Chondrocyte (in vitro differentiated cells): ENCODE measurements at regions not wholly inside any gene's neighbourhood (a gene's known extent, or its start where the extent isn't known, plus 50 kb on each side); places are given as distances from the start of the nearest gene placed in this dataset.
A peak's percentile ranks its signal among the peaks of the same experiment; 100 is the strongest.

Source experiments
- DNase-seq: peaks from one replicate; pipeline ENCODE4 v3.0.0; 2021; ENCODE audit warnings: mixed read lengths, low spot score
- H3K27ac Mint-ChIP-seq: one replicate; pipeline ENCODE4 v1.8.0; 2021; ENCODE audit warnings: mild to moderate bottlenecking, moderate library complexity, mixed read lengths; ENCODE audit not compliant: unreplicated experiment
- H3K27me3 Mint-ChIP-seq: 2 replicates; pipeline ENCODE4 v1.8.0; 2021; ENCODE audit warnings: low read depth, mixed read lengths
- H3K36me3 Mint-ChIP-seq: 2 replicates; pipeline ENCODE4 v1.8.0; 2021; ENCODE audit warnings: low read depth, mixed read lengths
- H3K4me1 Mint-ChIP-seq: 2 replicates; pipeline ENCODE4 v1.8.0; 2021; ENCODE audit warnings: low read depth, mild to moderate bottlenecking, mixed read lengths
- H3K4me3 Mint-ChIP-seq: one replicate; pipeline ENCODE4 v1.8.0; 2021; ENCODE audit warnings: mild to moderate bottlenecking, moderate library complexity, mixed read lengths; ENCODE audit not compliant: unreplicated experiment
- H3K9me3 Mint-ChIP-seq: 2 replicates; pipeline ENCODE4 v1.8.0; 2021; ENCODE audit warnings: low read depth, mixed read lengths
- TF ChIP-seq, protein P1 (sequence below): fragments of 200-600 bp; sonication (generic); IDR thresholded peaks from 2 replicates; pipeline ENCODE4 v1.5.0; 2021; ENCODE audit warnings: antibody characterized with exemption, mild to moderate bottlenecking, moderate library complexity

- Mint-ChIP-seq H3K4me1 (no peaks in the 10 kb centered on the region), H3K27ac (no peak overlapping the region), H3K36me3 (no peaks in the 10 kb centered on the region), H3K27me3 (peaks cover 1% of the 10 kb centered on the region), H3K4me3 (no peak overlapping the region), H3K9me3 (no peaks in the 10 kb centered on the region)
- DNase-seq = no peak
- TF ChIP-seq, protein P1, sequence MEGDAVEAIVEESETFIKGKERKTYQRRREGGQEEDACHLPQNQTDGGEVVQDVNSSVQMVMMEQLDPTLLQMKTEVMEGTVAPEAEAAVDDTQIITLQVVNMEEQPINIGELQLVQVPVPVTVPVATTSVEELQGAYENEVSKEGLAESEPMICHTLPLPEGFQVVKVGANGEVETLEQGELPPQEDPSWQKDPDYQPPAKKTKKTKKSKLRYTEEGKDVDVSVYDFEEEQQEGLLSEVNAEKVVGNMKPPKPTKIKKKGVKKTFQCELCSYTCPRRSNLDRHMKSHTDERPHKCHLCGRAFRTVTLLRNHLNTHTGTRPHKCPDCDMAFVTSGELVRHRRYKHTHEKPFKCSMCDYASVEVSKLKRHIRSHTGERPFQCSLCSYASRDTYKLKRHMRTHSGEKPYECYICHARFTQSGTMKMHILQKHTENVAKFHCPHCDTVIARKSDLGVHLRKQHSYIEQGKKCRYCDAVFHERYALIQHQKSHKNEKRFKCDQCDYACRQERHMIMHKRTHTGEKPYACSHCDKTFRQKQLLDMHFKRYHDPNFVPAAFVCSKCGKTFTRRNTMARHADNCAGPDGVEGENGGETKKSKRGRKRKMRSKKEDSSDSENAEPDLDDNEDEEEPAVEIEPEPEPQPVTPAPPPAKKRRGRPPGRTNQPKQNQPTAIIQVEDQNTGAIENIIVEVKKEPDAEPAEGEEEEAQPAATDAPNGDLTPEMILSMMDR = no peak
These were observed 1068.8 kb downstream of the ARAP2 start for GRCh38 chr4:35175487-35175886.

GRCh38 chr4:35175894-35176293 lies 1068.4 kb downstream of the ARAP2 start:
- no peak overlapping the region for H3K27ac Mint-ChIP-seq
- no peak for DNase-seq

GRCh38 chr4:35182451-35182850 lies 1061.9 kb downstream of the ARAP2 start:
- peak; percentile 53 for DNase-seq
- H3K36me3 Mint-ChIP-seq = no peaks in the 10 kb centered on the region
- TF ChIP-seq, protein P1 = no peak
- H3K4me3 Mint-ChIP-seq = no peak overlapping the region
- peaks cover 11% of the 10 kb centered on the region for H3K9me3 Mint-ChIP-seq
- no peaks in the 10 kb centered on the region for H3K27me3 Mint-ChIP-seq
- H3K4me1 Mint-ChIP-seq = no peaks in the 10 kb centered on the region
- no peak overlapping the region for H3K27ac Mint-ChIP-seq

More at GRCh38 chr4:35175894-35176293, 1068.4 kb downstream of the ARAP2 start:
- Mint-ChIP-seq H3K4me3 (no peak overlapping the region), H3K36me3 (no peaks in the 10 kb centered on the region), H3K4me1 (no peaks in the 10 kb centered on the region), H3K9me3 (no peaks in the 10 kb centered on the region), H3K27me3 (peaks cover 1% of the 10 kb centered on the region)
- TF ChIP-seq, protein P1 = no peak

DNA sequence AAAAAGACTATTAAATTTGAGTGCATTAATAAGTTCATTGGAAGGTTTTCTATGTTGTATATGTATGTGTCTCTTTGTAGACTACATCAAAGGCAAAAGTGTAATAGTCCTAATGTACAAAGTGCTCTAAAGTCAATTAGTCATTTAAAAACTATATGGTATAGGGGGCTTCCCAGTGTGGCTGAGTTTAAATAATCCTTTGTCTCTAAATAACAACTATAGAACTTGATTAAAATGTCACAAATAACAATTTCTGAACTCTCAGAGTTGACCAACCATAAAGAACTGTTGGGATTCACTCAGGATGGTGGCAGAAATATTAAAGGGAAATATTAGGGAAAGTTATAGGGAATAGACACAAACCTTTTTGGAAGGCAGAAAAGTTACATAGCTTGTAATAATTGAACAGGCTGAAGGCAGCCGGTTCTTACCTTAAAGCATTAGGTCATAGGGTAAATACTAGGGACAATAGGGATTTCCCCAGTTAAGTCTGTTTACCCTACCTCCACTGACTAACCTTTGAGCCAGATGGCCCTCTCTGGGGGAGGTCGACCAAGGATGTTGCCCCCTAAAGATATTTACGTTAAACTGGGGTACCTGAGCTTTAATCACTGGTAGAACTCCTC lies 1054.2 kb downstream of the ARAP2 start:
- H3K4me1 Mint-ChIP-seq = no peaks in the 10 kb centered on the region
- no peak overlapping the region for H3K4me3 Mint-ChIP-seq
- H3K27ac Mint-ChIP-seq = no peak overlapping the region
- H3K36me3 Mint-ChIP-seq = no peaks in the 10 kb centered on the region
- H3K9me3 Mint-ChIP-seq = peaks cover 3% of the 10 kb centered on the region
- peaks cover 11% of the 10 kb centered on the region for H3K27me3 Mint-ChIP-seq
- no peak for DNase-seq
- TF ChIP-seq, protein P1 = no peak

DNA sequence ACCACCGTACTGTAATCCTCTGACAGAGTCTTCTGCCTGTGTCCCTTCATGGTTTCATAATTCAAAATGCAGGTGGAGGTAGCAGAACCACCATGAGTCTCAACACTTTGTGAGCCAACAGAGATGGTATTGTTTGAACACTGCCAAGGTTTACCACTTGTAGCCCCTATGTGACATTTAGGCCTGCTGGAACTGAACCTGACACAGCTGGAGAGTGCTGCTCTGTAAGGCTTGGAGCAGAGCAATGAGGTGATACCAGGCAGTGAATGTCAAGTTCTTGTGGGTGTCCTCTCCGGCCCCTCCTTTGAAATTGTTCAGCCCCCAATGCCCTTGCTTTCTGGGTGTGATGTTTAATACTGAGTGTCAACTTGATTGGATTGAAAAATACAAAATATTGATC lies 1042.9 kb downstream of the ARAP2 start:
- no peak for DNase-seq
- no peak overlapping the region for H3K4me3 Mint-ChIP-seq
- H3K27ac Mint-ChIP-seq = no peak overlapping the region
- TF ChIP-seq, protein P1 = no peak
- no peaks in the 10 kb centered on the region for H3K4me1 Mint-ChIP-seq
- peaks cover 18% of the 10 kb centered on the region for H3K9me3 Mint-ChIP-seq
- H3K27me3 Mint-ChIP-seq = no peaks in the 10 kb centered on the region
- H3K36me3 Mint-ChIP-seq = no peaks in the 10 kb centered on the region
